ENCODE measurements at regions not wholly inside any gene's neighbourhood (a gene's known extent, or its start where the extent isn't known, plus 50 kb on each side); places are given as distances from the start of the nearest gene placed in this dataset.
"Not testable (repeated sequence)": the region's sequence is repeated elsewhere in the genome, so short reads cannot be mapped to it uniquely, and the experiment has no call there.

- no peak for DNase-seq (ENCODE audit: low spot score)
Measured at GRCh38 chr10:131833446-131834080, 67.2 kb upstream of the PPP2R2D start.

GRCh38 chr10:131834152-131834810 lies 66.5 kb upstream of the PPP2R2D start:
- no peak for DNase-seq (ENCODE audit: low spot score)

GRCh38 chr10:131838966-131839742 lies 61.7 kb upstream of the PPP2R2D start:
- DNase-seq (ENCODE audit: low spot score) = no peak

- not testable (repeated sequence) for DNase-seq (ENCODE audit: low spot score)
Measured at GRCh38 chr10:131839880-131840787, 60.7 kb upstream of the PPP2R2D start.

- DNase-seq (ENCODE audit: low spot score) = no peak
Measured at GRCh38 chr10:131840788-131841118, 60.1 kb upstream of the PPP2R2D start.

GRCh38 chr10:131841131-131841660 lies 59.6 kb upstream of the PPP2R2D start:
- DNase-seq (ENCODE audit: low spot score) = no peak

GRCh38 chr10:131841661-131842139 lies 59.1 kb upstream of the PPP2R2D start:
- DNase-seq (ENCODE audit: low spot score) = no peak

GRCh38 chr10:131842351-131843088 lies 58.3 kb upstream of the PPP2R2D start:
- no peak for DNase-seq (ENCODE audit: low spot score)

- no peak for DNase-seq (ENCODE audit: low spot score)
Measured at GRCh38 chr10:131843089-131843595, 57.7 kb upstream of the PPP2R2D start.

- DNase-seq (ENCODE audit: low spot score) = no peak
Measured at GRCh38 chr10:131843881-131844284, 56.9 kb upstream of the PPP2R2D start.

GRCh38 chr10:131844529-131845084 lies 56.2 kb upstream of the PPP2R2D start:
- no peak for DNase-seq (ENCODE audit: low spot score)

GRCh38 chr10:131845505-131846239 lies 55.1 kb upstream of the PPP2R2D start:
- no peak for DNase-seq (ENCODE audit: low spot score)

- DNase-seq (ENCODE audit: low spot score) = no peak
Measured at GRCh38 chr10:131846240-131847101, 54.3 kb upstream of the PPP2R2D start.

- DNase-seq (ENCODE audit: low spot score) = no peak
Measured at GRCh38 chr10:131847241-131847783, 53.5 kb upstream of the PPP2R2D start.

- no peak for DNase-seq (ENCODE audit: low spot score)
Measured at GRCh38 chr10:131848296-131848695, 52.5 kb upstream of the PPP2R2D start.

GRCh38 chr10:131848741-131849590 lies 51.8 kb upstream of the PPP2R2D start:
- no peak for DNase-seq (ENCODE audit: low spot score)

GRCh38 chr10:131849591-131850382 lies 51.0 kb upstream of the PPP2R2D start:
- no peak for DNase-seq (ENCODE audit: low spot score)

Measured in hematopoietic multipotent progenitor cell treated with erythropoietin and hydrocortisone succinate and interleukin-3 and kit ligand, for 17 days (in vitro differentiated cells).